ENCODE measurements at regions not wholly inside any gene's neighbourhood (a gene's known extent, or its start where the extent isn't known, plus 50 kb on each side); places are given as distances from the start of the nearest gene placed in this dataset.
"Not testable (repeated sequence)": the region's sequence is repeated elsewhere in the genome, so short reads cannot be mapped to it uniquely, and the experiment has no call there.

DNA sequence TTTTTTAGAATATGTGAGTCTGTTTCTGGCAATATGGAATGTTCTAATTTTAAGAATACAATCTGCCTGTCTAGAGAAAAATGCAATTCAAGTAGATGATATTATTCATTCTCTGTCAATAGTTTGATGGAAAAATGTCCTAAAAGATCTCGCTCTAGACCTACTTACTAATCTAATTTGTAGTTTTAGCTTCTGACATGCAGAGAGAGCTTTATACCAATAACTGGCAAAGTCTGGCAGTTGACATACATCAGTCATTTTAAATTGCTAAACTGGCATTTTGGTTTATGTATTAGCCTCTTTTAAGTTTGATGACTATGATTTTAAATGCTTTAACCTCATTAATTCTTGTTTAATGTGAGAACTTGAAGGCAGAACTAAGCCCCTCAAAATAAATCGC, 355.0 kb upstream of the CDH10 start:
- no peak for DNase-seq (ENCODE audit: low spot score in 2 of 2)
- TF ChIP-seq, protein P1, sequence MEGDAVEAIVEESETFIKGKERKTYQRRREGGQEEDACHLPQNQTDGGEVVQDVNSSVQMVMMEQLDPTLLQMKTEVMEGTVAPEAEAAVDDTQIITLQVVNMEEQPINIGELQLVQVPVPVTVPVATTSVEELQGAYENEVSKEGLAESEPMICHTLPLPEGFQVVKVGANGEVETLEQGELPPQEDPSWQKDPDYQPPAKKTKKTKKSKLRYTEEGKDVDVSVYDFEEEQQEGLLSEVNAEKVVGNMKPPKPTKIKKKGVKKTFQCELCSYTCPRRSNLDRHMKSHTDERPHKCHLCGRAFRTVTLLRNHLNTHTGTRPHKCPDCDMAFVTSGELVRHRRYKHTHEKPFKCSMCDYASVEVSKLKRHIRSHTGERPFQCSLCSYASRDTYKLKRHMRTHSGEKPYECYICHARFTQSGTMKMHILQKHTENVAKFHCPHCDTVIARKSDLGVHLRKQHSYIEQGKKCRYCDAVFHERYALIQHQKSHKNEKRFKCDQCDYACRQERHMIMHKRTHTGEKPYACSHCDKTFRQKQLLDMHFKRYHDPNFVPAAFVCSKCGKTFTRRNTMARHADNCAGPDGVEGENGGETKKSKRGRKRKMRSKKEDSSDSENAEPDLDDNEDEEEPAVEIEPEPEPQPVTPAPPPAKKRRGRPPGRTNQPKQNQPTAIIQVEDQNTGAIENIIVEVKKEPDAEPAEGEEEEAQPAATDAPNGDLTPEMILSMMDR (IDR thresholded peaks at IDR 0.05), result no peak
- H3K36me3 ChIP-seq, result no peaks in the 10 kb centered on the region
- no peaks in the 10 kb centered on the region for H3K9me3 ChIP-seq
- no peak overlapping the region for H3K27ac ChIP-seq
- intact Hi-C loops (cut with DNase I), result no loop called here
- H3K4me1 ChIP-seq, result no peaks in the 10 kb centered on the region
- H3K27me3 ChIP-seq, result no peaks in the 10 kb centered on the region
- H3K4me3 ChIP-seq, result no peak overlapping the region

DNA sequence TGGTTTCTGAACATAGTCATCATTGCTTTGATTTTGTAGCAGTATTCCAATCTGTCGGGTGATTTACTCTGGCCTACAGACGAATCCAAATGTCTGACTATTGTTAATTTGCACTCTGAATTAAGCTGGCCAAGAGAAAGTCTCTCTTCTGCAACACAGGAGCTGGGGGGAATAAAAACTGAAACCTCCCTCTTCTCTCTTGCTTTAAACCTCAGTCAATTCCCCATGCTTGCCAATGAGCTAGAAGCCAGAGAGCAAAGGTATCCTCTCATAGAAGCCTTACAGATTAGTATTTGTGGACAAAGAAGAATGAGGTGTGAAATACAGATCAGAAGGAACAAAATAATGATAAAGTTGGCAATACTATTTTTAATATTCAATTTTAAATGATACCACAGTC, 353.9 kb upstream of the CDH10 start:
- no peaks in the 10 kb centered on the region for H3K36me3 ChIP-seq
- TF ChIP-seq, protein P1 (IDR thresholded peaks at IDR 0.05), result no peak
- no peaks in the 10 kb centered on the region for H3K4me1 ChIP-seq
- intact Hi-C loops (cut with DNase I), result no loop called here
- no peak overlapping the region for H3K4me3 ChIP-seq
- no peak overlapping the region for H3K27ac ChIP-seq
- no peaks in the 10 kb centered on the region for H3K9me3 ChIP-seq
- DNase-seq (ENCODE audit: low spot score in 2 of 2), result no peak
- H3K27me3 ChIP-seq, result no peaks in the 10 kb centered on the region

DNA sequence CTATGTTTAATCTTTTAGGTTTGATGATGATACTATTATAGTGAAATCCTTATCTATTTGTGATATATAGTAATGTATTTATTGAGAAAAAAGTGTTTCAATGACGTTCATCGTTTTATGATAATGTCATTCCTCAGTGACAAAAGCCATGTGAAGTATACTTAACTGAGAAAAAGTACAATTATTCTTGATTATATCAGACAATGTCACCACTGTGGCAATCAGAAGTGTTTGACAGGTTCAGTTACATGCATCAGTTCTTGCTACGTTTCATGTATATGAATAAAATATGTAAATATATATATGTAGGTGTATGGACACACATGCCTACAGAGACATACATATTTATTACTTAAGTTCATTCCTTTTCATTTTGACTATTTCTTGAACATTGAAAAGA, 341.5 kb upstream of the CDH10 start:
- H3K36me3 ChIP-seq, result no peaks in the 10 kb centered on the region
- no peak overlapping the region for H3K27ac ChIP-seq
- intact Hi-C loops (cut with DNase I), result no loop called here
- no peak overlapping the region for H3K4me3 ChIP-seq
- H3K27me3 ChIP-seq, result no peaks in the 10 kb centered on the region
- TF ChIP-seq, protein P1 (IDR thresholded peaks at IDR 0.05), result no peak
- DNase-seq (ENCODE audit: low spot score in 2 of 2), result no peak
- no peaks in the 10 kb centered on the region for H3K9me3 ChIP-seq
- no peaks in the 10 kb centered on the region for H3K4me1 ChIP-seq

DNA sequence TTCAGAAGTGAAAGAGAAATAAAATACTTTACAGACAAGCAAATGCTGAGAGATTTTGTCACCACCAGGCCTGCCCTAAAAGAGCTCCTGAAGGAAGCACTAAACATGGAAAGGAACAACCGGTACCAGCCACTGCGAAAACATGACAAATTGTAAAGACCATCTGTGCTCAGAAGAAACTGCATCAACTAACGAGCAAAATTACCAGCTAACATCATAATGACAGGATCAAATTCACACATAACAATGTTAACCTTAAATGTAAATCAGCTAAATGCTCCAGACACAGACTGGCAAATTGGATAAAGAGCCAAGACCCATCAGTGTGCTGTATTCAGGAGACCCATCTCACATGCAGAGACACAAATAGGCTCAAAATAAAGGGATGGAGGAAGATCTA, 333.8 kb upstream of the CDH10 start:
- H3K27me3 ChIP-seq; H3K4me3 ChIP-seq; H3K4me1 ChIP-seq; H3K9me3 ChIP-seq; H3K27ac ChIP-seq; intact Hi-C loops (cut with DNase I); H3K36me3 ChIP-seq; DNase-seq (ENCODE audit: low spot score in 2 of 2): not testable (repeated sequence)

DNA sequence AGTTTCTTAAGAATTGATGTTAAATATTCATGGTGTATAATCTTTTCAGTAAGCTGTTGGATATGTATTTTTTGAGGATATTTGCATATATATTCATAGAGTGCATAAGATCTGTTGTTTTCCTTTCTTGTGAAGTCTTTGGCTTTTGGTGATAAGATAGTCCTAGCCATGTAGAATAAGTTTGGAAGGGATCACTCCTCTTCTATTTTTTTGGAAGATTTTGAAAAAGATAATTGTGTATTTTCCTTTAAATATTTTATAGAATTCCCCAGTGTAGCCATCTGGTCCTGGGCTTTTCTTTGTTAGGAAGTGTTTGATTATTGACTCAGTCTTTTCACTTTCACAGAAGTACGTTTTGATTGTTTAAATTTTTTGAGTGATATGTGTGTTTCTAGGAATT, 318.8 kb upstream of the CDH10 start:
- Histone ChIP-seq H3K27me3 (no peaks in the 10 kb centered on the region), H3K4me1 (no peaks in the 10 kb centered on the region), H3K4me3 (no peak overlapping the region), H3K27ac (no peak overlapping the region), H3K9me3 (no peaks in the 10 kb centered on the region), H3K36me3 (no peaks in the 10 kb centered on the region)
- DNase-seq (ENCODE audit: low spot score in 2 of 2), result no peak
- TF ChIP-seq, protein P1 (IDR thresholded peaks at IDR 0.05), result no peak
- intact Hi-C loops (cut with DNase I), result no loop called here

DNA sequence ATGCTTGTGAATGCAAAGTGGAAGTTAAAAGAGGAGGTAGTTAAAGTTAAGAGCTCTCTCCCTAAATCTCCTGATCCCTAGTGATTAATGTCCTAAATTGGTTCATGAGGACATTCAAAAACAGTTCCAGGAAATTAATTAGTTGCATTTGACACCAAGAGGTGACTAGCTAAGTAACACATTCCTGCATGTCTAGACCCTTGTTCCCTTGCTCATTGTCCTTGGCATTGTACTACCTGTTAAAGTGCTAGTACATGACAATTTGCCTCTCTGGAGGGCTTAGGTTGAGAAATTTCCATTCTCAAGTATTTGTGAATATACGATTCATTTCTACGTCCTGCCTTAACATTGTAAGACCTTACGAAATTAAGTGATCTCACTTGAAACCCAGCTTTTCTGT, 278.6 kb upstream of the CDH10 start:
- Histone ChIP-seq H3K27ac (no peak overlapping the region), H3K27me3 (no peaks in the 10 kb centered on the region), H3K36me3 (no peaks in the 10 kb centered on the region), H3K4me1 (no peaks in the 10 kb centered on the region), H3K4me3 (no peak overlapping the region), H3K9me3 (no peaks in the 10 kb centered on the region)
- TF ChIP-seq, protein P1 (IDR thresholded peaks at IDR 0.05), result no peak
- intact Hi-C loops (cut with DNase I), result no loop called here
- no peak for DNase-seq (ENCODE audit: low spot score in 2 of 2)
